NT2/D1 (cell line): ENCODE measurements at regions not wholly inside any gene's neighbourhood (a gene's known extent, or its start where the extent isn't known, plus 50 kb on each side); places are given as distances from the start of the nearest gene placed in this dataset.
"Not testable (repeated sequence)": the region's sequence is repeated elsewhere in the genome, so short reads cannot be mapped to it uniquely, and the experiment has no call there.

Experiments used
- DNase-seq: peaks from one replicate; pipeline ENCODE4 v3.0.0-alpha.2; 2011; ENCODE audit warnings: low read depth, low spot score
- H3K27me3 ChIP-seq: 2 replicates; pipeline ENCODE4 v1.6.0; 2011; ENCODE audit warnings: mild to moderate bottlenecking; ENCODE audit not compliant: insufficient read length, insufficient read depth
- H3K36me3 ChIP-seq: 2 replicates; pipeline ENCODE4 v1.6.1; 2011; ENCODE audit warnings: mild to moderate bottlenecking, low read length, mixed read lengths; ENCODE audit not compliant: insufficient read depth, insufficient read length
- H3K4me1 ChIP-seq: 2 replicates; pipeline ENCODE4 v1.5.1; 2011; ENCODE audit not compliant: insufficient read depth, insufficient read length
- H3K4me3 ChIP-seq: 2 replicates; pipeline ENCODE4 v1.5.1; 2011; ENCODE audit warnings: low read depth; ENCODE audit not compliant: insufficient read length
- H3K9ac ChIP-seq: 2 replicates; pipeline ENCODE4 v1.6.0; 2011; ENCODE audit warnings: low read depth; ENCODE audit not compliant: insufficient read length
- H3K9me3 ChIP-seq: 2 replicates; pipeline ENCODE4 v1.5.1; 2011; ENCODE audit warnings: mild to moderate bottlenecking, low read length; ENCODE audit not compliant: insufficient read depth

- not testable (repeated sequence) for H3K9me3 ChIP-seq, H3K9ac ChIP-seq, H3K4me3 ChIP-seq, DNase-seq, H3K4me1 ChIP-seq, H3K36me3 ChIP-seq
- H3K27me3 ChIP-seq = peaks cover 27% of the 10 kb centered on the region
These were observed 294.7 kb upstream of the TEKT4 start for GRCh38 chr2:94576486-94576885.

GRCh38 chr2:94577160-94577559, 294.1 kb upstream of the TEKT4 start:
- H3K27me3 ChIP-seq = peaks cover 29% of the 10 kb centered on the region
- not testable (repeated sequence) for H3K4me3 ChIP-seq, H3K36me3 ChIP-seq, DNase-seq, H3K4me1 ChIP-seq, H3K9ac ChIP-seq, H3K9me3 ChIP-seq

GRCh38 chr2:94579221-94579620, 292.0 kb upstream of the TEKT4 start:
- not testable (repeated sequence) for H3K36me3 ChIP-seq, H3K4me3 ChIP-seq, H3K4me1 ChIP-seq, H3K9ac ChIP-seq, DNase-seq, H3K9me3 ChIP-seq
- peaks cover 36% of the 10 kb centered on the region for H3K27me3 ChIP-seq

GRCh38 chr2:94583081-94583723, 288.0 kb upstream of the TEKT4 start:
- peaks cover 48% of the 10 kb centered on the region for H3K27me3 ChIP-seq
- not testable (repeated sequence) for H3K4me3 ChIP-seq, H3K4me1 ChIP-seq, H3K9me3 ChIP-seq, DNase-seq, H3K36me3 ChIP-seq, H3K9ac ChIP-seq

- not testable (repeated sequence) for H3K9me3 ChIP-seq, H3K4me1 ChIP-seq, DNase-seq, H3K36me3 ChIP-seq, H3K9ac ChIP-seq, H3K4me3 ChIP-seq
- H3K27me3 ChIP-seq = peaks cover 48% of the 10 kb centered on the region
These were observed 286.7 kb upstream of the TEKT4 start for GRCh38 chr2:94584569-94584968.

- H3K4me1 ChIP-seq, H3K9ac ChIP-seq, H3K4me3 ChIP-seq, H3K9me3 ChIP-seq, H3K36me3 ChIP-seq: not testable (repeated sequence)
- peaks cover 43% of the 10 kb centered on the region for H3K27me3 ChIP-seq
- peak; percentile 32 for DNase-seq
These were observed 284.9 kb upstream of the TEKT4 start for GRCh38 chr2:94586032-94586982.

GRCh38 chr2:94587042-94587441, 284.2 kb upstream of the TEKT4 start:
- not testable (repeated sequence) for H3K4me1 ChIP-seq, H3K9me3 ChIP-seq, DNase-seq, H3K9ac ChIP-seq, H3K36me3 ChIP-seq, H3K4me3 ChIP-seq
- peaks cover 46% of the 10 kb centered on the region for H3K27me3 ChIP-seq

- peaks cover 55% of the 10 kb centered on the region for H3K27me3 ChIP-seq
- H3K36me3 ChIP-seq, H3K9ac ChIP-seq, DNase-seq, H3K4me1 ChIP-seq, H3K4me3 ChIP-seq, H3K9me3 ChIP-seq: not testable (repeated sequence)
These were observed 277.0 kb upstream of the TEKT4 start for GRCh38 chr2:94594019-94594836.

GRCh38 chr2:94595956-94596355, 275.3 kb upstream of the TEKT4 start:
- not testable (repeated sequence) for H3K4me3 ChIP-seq, H3K36me3 ChIP-seq, H3K9ac ChIP-seq, H3K9me3 ChIP-seq, DNase-seq, H3K4me1 ChIP-seq
- H3K27me3 ChIP-seq = peaks cover 56% of the 10 kb centered on the region

GRCh38 chr2:94598075-94598713, 273.0 kb upstream of the TEKT4 start:
- H3K9me3 ChIP-seq, DNase-seq, H3K4me3 ChIP-seq, H3K36me3 ChIP-seq, H3K4me1 ChIP-seq, H3K9ac ChIP-seq: not testable (repeated sequence)
- peaks cover 57% of the 10 kb centered on the region for H3K27me3 ChIP-seq

- not testable (repeated sequence) for H3K9me3 ChIP-seq, H3K36me3 ChIP-seq, H3K9ac ChIP-seq, H3K4me1 ChIP-seq, H3K4me3 ChIP-seq, DNase-seq
- peaks cover 51% of the 10 kb centered on the region for H3K27me3 ChIP-seq
These were observed 270.3 kb upstream of the TEKT4 start for GRCh38 chr2:94600929-94601328.
